HG03108 (cell line): ENCODE measurements at regions not wholly inside any gene's neighbourhood (a gene's known extent, or its start where the extent isn't known, plus 50 kb on each side); places are given as distances from the start of the nearest gene placed in this dataset.
"Not testable (repeated sequence)": the region's sequence is repeated elsewhere in the genome, so short reads cannot be mapped to it uniquely, and the experiment has no call there.

Source experiments
- ATAC-seq: cut with Tn5 transposase; IDR thresholded peaks from one replicate; pipeline ENCODE4 v1.9.1; 2021; ENCODE audit warnings: moderate library complexity; ENCODE audit not compliant: unreplicated experiment

DNA sequence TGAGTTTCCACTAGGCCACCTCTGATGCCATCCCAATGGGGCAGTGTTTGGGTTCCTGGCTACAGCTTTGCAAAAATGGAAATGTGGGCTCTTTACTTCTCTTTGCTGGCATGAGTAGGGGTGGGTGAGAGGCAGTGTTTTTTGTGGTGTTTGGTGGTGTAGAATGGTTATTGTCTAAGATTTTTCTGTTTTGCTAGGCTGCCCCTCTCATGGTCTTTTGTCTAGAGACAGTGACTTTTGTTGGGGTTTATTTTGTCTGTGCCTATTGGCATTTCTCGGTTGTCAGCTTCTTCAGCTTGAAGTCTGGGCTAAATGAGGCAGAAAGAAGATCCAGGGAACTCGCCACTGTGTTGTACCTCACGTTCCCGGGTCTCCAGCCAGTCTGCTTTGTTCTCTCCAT lies 112.1 kb downstream of the CENPF start:
- ATAC-seq = no peak

DNA sequence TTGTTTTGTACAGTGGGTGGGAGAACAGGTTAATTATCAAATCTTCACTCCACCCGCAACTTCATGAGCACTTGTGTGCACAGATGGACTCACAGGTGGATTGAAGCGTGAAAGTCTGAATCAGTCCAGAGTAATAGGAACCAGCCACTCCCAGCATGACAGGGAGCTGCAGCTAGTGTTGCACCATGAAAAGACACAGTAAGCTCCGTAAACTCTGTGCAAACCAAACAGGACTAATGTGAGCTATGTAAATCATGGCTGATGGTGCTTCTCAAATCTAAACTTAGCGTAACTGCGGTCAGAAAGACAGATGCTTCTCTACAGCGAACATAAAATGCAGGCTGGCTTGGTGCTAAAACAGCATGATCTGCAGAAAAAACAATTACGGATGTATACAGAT lies 114.4 kb downstream of the CENPF start:
- ATAC-seq = no peak

DNA sequence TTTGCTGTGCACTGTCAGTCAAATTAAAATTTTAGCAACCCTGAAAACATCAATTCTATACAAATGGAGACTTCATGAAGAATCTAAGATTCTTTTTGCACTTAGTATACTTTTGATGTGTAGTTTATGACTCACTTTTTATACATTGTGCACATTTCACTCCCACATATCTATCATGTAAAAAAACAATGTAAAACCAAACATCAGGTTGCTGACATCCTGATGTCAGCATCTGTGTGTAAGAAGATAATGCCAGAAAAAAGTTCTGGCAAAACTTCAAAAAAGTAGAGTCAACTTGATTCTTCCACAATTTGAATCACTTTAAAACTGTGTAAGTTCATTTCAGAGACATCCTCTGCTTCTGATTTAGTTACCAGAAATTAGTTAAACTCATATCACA lies 115.7 kb downstream of the CENPF start:
- ATAC-seq = no peak

DNA sequence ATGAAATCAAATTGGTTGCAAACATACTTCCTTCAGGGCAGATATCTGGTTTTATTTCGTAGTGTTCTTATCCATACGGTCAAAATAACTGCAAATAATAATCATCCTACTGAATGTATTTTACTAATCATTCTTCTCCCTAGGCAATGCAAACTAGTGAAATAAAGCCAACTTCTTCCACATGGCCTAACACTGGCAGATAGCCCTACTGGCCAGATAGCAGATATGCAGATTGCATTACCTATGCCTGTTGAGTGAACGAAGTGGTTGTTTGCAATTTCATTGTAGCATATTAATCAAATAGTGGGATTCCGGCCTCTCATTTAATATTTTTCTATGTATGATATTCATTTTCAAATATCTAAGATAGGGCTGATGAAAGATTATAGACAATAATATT lies 116.2 kb downstream of the CENPF start:
- no peak for ATAC-seq

DNA sequence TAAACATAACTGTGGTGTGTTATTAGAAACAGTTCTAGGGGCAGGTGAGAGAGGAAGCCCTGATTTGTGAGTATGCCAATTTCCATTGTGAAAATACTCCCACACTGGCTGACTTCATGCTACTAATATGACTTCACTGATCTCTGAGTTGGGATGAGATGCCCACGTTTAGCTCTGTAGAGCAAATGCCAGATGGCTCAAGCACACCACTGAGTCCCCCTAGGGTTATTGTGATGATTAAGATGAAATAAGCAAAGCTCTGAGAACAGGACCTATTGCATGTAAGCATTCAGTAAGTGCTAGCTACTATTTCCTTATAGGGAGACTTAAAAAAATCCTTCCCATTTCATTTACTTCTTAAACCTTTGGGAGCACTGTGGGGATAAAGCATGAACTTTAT lies 117.6 kb downstream of the CENPF start:
- no peak for ATAC-seq

DNA sequence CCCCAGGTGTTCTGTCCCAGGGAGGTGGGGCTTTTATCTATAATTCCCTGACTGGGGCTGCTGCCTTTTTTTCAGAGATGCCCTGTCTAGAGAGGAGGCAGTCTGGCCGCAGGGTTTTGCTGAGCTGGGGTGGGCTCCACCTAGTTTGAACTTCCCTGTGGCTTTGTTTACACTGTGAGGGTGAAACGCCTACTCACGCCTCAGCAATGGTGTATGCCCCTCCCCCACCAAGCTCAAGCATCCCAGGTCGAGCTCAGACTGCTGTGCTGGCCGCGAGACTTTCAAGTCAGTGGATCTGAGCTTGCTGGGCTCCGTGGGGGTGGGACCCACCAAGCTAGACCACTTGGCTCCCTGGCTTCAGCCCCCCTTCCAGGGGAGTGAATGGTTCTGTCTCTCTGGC lies 124.3 kb downstream of the CENPF start:
- no peak for ATAC-seq

DNA sequence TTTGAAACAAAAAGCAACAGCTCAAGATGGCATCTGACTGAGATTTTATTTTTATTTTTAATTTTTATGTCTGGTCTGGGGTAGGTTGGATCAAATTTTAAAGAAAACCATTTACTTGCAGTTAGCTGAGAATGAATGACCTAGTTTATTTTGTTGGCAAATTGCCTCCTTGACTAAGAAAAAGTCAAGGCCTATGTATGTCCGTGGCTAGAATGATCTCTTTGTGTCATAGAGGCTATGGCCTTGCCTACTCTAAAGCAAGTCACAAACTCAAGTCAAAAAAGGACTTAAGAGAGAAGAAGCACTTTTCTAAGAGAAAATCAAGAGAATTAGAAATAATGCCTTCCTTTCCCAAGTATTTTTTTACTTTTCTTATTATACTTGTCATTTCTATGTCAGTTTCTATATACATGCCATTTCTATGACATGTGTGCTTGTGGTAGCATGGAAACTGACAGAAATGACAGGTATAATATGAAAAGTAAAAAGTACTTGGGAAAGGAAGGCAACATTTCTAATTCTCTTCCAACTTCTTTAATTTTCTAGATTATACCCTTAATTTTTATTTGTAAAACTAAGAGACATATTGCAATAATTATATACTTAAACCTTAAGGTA lies 136.7 kb downstream of the CENPF start:
- ATAC-seq = no peak

DNA sequence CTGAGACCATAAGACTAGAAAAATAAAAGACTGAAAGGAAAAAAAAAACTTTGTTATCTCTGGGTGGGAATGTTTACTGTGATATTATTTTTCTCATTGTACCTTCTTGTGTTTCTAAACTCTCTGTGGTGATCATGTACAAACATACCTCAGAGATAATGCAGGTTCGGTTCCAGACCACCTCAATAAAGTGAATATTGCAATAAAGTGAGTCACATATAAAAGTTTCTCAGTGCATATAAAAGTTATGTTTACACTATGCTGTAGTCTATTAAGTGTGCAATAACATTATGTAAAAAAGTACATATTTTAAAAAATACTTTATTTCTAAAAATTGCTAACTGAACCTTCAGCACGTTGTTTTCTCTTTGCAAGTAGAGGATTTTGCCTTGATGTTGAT lies 137.5 kb downstream of the CENPF start:
- no peak for ATAC-seq

DNA sequence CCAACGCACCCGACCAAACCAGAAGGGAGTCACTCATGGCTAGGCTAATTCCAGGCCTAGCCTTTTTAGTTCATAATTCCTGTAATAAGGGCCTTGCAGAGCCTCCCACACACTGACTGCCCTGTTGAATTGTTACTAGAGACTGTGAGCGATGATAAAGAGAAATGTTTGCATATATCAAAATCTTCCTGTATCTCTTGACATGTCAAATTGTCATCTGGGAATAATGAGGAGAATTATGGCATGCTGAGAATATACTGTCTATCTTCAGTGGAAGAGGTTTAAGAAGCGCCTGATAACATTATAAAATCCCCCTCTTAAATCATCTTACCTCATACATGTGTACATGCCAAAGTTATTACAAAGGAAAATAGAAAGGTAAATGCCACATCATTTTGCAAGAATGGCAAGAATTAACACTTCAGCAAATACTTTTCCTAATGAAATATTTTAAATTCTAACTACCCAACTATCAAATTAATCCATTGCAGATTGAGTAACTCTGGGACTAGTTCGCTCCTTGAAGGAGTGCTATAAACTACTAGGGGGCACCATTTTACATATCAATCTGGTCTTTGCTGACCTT lies 144.1 kb downstream of the CENPF start:
- no peak for ATAC-seq

DNA sequence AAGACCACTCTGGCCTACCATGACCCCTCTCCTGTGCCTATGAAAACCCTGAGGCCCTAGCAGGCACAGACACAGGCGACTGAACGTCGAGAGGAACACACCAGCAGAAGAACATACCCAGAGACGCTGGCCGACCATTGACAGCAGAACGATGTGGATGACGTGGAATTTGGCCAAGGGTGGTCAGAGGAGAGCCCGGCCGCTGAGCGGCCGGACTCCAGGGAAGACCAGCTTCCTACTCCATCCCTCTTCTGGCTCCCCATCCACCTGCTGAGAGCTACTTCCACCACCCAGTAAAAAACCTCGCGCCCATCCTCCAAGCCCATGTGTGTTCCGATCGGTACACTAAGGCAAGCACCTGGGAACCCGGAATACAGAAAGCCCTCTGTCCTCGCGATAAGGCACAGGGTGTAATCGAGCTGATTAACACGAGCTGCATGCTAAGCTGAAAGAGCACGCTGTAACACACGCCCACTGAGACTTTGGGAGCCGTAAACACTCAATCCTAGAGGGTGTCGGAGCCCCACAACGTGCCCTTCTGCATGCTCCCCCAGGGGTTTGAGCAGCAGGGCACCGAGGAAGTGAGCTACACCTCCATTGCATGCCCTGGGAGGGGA lies 150.3 kb downstream of the CENPF start:
- no peak for ATAC-seq

DNA sequence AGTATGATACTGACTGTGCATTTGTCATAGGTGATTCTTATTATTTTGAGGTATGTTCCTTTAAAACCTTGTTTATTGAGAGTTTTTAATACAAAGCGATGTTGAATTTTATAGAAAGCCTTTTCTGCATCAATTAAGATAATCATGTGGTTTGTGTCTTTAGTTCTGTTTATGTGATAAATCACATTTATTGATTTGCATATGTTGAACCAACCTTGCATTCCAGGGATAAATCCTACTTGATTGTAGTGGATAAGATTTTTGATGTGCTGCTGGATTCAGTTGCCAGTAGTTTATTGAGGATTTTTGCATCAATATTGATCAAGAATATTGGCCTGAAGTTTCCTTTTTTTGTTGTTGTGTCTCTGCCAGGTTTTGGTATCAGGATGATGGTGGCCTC lies 158.0 kb downstream of the CENPF start:
- ATAC-seq = no peak

DNA sequence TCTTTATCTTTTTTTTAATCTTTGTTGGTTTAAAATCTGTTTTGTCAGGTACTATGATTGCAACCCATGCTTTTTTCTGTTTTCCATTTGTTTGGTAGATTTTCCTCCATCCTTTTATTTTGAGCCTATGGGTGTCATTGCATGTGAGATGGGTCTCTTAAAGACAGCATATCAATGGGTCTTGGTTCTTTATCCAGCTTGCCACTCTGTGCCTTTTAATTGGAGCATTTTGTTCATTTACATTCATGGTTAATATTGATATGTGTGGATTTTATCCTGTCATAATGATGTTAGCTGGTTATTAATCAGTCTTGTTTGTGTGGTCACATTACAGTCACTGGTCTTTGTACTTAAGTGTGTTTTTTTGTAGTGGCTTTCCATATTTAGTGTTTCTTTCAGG lies 159.9 kb downstream of the CENPF start:
- ATAC-seq = no peak

DNA sequence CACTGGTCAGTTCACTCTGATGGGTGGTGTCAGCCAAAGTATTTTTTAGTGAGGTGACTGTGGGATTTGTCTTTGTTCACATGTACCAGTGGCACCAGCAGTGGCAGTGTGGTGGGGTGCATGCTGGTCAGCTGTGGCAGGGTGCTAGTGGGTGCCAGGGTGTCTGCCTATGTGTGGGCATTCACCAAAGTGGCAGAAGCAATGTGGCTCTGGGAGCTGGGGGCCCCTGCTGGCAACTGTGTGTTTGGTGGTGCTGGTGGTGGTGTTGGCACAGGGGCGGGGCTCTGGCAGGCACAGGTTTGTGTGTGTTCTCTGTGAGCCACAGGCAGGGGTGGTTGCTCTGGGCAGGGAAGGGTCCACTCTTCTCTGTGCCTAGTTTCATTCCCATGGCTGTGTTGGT lies 161.5 kb downstream of the CENPF start:
- no peak for ATAC-seq

DNA sequence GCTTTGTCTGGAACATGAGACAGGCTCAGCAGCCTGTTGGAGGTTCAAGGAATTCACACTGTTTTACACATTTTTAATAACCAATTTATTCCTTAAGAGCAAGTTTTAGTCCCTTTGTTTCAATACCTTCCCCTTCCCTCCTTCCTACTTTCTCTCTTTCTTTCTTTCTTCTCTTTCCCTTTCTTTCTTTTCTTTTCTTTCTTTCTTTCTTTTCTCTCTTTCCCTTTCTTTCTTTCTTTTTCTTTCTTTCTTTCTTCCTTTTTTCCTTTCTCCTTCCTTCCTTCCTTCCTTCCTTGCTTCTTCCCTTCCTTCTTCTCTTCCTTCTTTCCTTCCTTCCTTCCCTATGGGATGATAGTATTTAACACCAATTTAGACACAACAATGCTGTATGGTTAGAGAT lies 164.2 kb downstream of the CENPF start:
- ATAC-seq = no peak

DNA sequence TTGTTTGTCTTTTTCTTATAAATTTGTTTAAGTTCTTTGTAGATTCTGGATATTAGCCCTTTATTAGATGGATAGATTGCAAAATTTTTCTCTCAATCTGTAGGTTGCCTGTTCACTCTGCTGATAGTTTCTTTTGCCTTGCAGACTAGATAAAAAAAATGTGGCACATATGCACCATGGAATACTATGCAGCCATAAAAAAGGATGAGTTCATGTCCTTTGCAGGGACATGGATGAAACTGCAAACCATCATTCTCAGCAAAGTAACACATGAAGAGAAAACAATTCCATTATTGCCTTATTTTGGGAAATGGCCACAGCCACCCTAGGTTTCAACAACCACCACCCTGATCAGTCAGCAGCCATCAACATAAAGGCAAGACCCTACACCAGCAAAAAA lies 166.7 kb downstream of the CENPF start:
- ATAC-seq = not testable (repeated sequence)

DNA sequence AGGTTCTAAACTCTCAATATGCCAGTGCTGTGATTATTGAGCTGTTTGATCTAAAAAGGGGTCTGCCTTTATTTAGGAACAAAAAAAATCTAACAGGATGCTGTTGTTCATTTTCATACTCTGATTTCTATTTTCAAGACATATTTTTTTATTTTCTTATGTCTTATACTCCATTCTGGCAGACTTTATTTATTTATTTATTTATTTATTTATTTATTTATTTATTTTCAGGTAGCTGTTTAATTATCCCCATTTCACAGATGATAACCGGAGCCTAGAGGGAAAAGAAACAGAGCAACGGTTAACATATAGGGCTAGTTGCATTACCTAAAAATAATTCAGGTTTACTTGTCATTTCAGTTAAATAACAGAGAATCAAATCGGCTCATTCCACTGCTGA lies 174.4 kb downstream of the CENPF start:
- ATAC-seq = no peak

DNA sequence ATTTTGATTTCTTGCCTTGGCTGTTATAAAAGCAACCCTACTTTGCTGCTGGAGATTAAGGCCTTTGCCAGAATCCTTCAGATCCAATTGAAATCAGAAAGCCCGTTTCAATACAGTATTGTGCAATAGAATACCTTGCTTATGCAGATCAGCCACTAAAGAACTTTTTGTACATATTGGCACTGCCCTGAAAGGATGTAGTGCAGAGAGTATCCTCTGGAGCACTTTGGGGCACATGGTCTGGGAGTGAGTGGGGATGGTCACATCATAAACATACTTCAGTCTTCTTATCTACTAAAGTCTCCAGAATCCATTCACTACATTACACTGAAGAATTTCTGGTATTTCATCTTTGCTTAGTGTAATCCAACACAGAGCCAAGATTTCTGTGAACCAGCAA lies 189.0 kb downstream of the CENPF start:
- no peak for ATAC-seq

DNA sequence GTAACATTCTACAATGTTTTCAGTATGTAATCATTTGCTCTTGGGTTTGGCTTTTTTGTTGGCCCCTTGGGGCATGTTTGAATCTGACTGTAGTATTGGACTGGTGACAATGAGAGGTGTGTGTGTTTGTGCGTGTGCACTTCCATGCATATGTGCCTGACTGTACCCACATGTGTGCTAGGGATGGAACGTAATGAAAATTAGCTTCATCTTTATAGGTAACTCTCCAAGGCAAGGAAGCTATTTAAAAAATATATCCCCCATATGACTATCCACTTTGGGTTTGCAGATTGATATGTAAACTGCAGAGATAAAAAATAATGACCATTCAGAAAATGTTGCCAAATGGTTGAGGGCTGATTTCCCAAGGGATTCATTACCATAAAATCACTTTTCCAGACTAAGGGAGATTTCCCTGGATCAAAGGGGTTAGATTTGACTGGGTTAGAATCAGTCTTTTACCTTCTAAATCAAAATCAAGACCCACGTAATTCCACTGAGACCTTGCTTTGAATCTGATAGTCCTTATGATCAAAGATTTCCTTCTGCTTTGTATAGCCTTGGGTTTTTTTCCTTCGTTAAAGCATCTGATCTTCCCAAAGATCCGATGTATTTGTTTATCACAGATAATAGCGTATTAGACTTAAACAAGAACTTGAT lies 189.7 kb downstream of the CENPF start:
- no peak for ATAC-seq

DNA sequence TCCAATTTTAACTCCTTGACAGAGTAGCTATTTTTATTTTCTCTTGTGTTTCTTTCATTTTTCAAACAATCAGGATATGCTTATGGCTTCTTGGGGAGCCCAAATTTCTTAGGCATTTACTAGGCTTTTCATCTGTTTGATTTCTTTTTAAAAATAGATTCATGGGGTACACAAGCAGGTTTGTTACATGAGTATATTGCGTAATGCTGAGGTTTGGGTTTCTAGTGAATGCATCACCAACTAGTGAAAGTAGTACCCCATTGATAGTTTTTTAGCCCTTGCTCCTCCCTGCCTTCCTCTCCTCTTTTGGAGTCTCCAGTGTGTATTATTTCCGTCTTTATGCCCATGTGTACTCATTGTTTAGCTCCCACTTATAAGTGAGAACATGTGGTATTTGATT lies 190.7 kb downstream of the CENPF start:
- no peak for ATAC-seq

DNA sequence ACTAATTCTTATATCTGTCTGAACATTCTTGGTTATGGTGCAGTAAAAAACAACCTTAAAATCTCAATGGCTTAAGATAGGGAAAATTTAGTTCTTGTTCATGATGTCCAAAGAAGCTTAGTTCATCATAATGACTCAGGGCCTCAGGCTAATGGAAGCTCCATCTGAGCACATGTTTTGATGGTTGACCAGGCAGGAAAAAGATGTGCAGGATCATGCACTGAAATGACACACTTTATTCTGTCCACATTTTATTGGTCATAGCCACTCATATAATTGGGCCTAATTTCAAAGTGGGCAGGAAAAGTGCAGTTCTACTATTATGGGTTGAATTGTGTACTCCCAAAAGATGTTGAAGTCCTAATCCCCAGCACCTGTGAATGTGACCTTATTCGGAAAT lies 198.2 kb downstream of the CENPF start:
- ATAC-seq = no peak

DNA sequence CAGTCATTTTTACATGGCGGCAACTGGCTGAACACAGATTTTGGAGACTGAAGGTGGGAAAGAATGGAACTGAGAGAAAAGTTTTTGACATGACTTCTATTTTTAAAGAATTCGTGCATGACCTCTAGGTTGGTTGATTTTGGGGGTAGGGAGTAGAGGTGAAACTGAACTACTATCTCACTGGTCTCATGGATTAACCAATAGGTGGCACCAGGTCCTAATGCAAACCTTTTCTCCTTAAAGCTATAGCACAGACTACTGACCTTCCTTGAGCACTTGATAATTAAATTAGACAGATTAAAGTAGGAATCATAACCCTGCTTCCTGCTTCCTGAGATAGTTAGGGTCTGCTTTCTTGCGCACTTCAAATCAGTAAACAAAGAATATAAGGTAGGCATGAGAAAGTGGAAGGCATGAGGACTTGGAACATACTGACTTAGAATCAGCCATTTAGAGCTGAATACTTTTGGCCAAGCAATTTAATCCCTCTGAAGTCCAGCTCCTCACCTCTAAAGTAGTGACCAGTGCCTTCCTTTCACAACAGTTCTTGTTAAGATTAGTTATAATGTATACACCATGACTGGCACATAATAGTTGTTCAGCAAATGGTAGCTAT lies 206.0 kb downstream of the CENPF start:
- ATAC-seq = no peak

DNA sequence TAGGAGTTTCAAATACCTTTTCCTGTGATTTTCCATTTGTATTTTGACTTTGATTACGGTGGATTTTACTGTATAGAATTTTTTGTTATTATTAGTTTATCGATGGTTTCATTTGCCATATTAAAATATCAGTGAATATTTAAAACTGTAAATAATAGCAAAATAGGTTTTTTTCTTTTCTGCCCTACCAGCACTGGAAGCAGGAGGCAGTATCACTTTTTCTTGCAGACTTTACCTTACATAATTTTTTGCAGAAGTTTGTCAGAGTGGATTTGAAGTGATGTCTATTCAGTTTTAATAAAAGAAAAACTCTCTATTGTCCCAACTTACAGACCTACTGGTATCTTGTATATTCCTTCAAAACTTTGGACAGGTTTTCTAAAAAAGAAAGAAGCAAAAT lies 213.6 kb downstream of the CENPF start:
- no peak for ATAC-seq
